SK-N-SH treated with all-trans-retinoic acid at 6 μM for 48 hours (cell line): ENCODE measurements at regions not wholly inside any gene's neighbourhood (a gene's known extent, or its start where the extent isn't known, plus 50 kb on each side); places are given as distances from the start of the nearest gene placed in this dataset.

ENCODE experiments used
- ARNTL ChIP-seq: fragments of 450-650 bp; formaldehyde crosslinking; IDR thresholded peaks from 2 replicates; pipeline ENCODE4 v1.5.0; 2020; ENCODE audit warnings: low read depth, mild to moderate bottlenecking, moderate library complexity, borderline replicate concordance
- ESRRG ChIP-seq: fragments of 250-450 bp; sonication (Bioruptor Pico); IDR thresholded peaks from 2 replicates; pipeline ENCODE4 v1.6.1; 2021; ENCODE audit warnings: mild to moderate bottlenecking
- ISL1 ChIP-seq: fragments of 250-450 bp; sonication (Bioruptor Pico); IDR thresholded peaks from 2 replicates; pipeline ENCODE4 v2.1.2; 2022; ENCODE audit warnings: mild to moderate bottlenecking, moderate library complexity
- PATZ1 ChIP-seq: fragments of 250-450 bp; sonication (Bioruptor Pico); IDR thresholded peaks from 2 replicates; pipeline ENCODE4 v1.8.0; 2020; ENCODE audit warnings: mild to moderate bottlenecking, moderate library complexity, borderline replicate concordance
- RARB ChIP-seq: fragments of 250-450 bp; sonication (Bioruptor Pico); IDR thresholded peaks from 2 replicates; pipeline ENCODE4 v1.8.0; 2021; ENCODE audit warnings: mild to moderate bottlenecking, moderate library complexity
- TSHZ2 ChIP-seq: fragments of 250-450 bp; sonication (Bioruptor Pico); IDR thresholded peaks from 2 replicates; pipeline ENCODE4 v1.5.0; 2020; ENCODE audit warnings: mild to moderate bottlenecking, moderate library complexity
- ZFP3 ChIP-seq: fragments of 250-450 bp; sonication (Bioruptor Pico); IDR thresholded peaks from 2 replicates; pipeline ENCODE4 v1.5.0; 2020; ENCODE audit warnings: mild to moderate bottlenecking, moderate library complexity
- ZFP30 ChIP-seq: fragments of 450-650 bp; formaldehyde crosslinking; IDR thresholded peaks from 2 replicates; pipeline ENCODE4 v1.5.0; 2022; ENCODE audit warnings: mild to moderate bottlenecking, moderate library complexity

DNA sequence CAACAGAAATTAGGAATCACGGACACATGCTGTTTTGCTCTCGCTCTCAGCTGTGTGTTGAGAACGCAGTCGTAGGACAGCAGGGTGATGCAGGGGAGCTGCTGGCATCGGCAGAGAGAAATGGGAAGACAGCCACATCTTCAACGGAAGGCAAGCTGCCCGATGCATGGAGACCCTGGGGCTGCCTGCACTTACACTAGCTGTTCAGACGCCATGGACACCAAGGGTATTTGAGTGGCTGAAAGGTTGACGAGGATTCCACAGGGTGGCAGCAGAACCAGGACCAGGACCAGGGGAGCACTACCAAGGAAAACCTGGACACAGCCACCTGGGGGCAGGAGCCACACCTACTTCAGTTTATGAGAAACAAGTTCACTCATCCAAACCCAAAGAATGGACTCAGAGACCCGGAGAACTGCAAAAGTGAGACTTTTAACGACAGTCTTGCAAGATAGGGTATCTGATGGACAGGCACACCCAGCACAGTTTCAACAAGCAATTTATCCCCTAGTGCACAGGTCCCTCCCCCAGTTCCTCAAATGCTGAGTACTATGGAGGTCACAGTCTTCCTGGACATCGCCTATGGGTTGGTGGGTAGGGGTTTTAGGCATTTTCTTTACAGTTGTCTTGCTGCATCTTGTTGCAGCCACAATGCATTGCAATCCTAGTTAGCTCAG, 56.3 kb upstream of the ENTPD6 start:
- no peak for TF ChIP-seq ESRRG (CRISPR knock-in tag)
- TF ChIP-seq ARNTL, result no peak
- no peak for TF ChIP-seq TSHZ2
- TF ChIP-seq ZFP3 (CRISPR knock-in tag), result no peak
- TF ChIP-seq PATZ1 (CRISPR knock-in tag), result no peak
- no peak for TF ChIP-seq RARB (CRISPR knock-in tag)
- TF ChIP-seq ZFP30 (CRISPR knock-in tag), result no peak
- no peak for TF ChIP-seq ISL1 (CRISPR knock-in tag)
